ENCODE measurements at regions not wholly inside any gene's neighbourhood (a gene's known extent, or its start where the extent isn't known, plus 50 kb on each side); places are given as distances from the start of the nearest gene placed in this dataset.

GRCh38 chr7:51518646-51519045 is 202.0 kb upstream of the COBL start:
- DNase-seq (ENCODE audit: insufficient read length, low spot score) (no peak), FAIRE-seq (no peak)

- FAIRE-seq (no peak), DNase-seq (ENCODE audit: insufficient read length, low spot score) (no peak)
Measured at GRCh38 chr7:51517187-51517586, 200.6 kb upstream of the COBL start.

- no peak for DNase-seq (ENCODE audit: insufficient read length, low spot score)
- FAIRE-seq, result no peak
Measured at GRCh38 chr7:51501620-51502019, 185.0 kb upstream of the COBL start.

GRCh38 chr7:51482976-51483375 is 166.4 kb upstream of the COBL start:
- DNase-seq (ENCODE audit: insufficient read length, low spot score), result no peak

GRCh38 chr7:51481421-51481820 is 164.8 kb upstream of the COBL start:
- FAIRE-seq (no peak), DNase-seq (ENCODE audit: insufficient read length, low spot score) (no peak)

More at GRCh38 chr7:51482976-51483375, 166.4 kb upstream of the COBL start:
- FAIRE-seq, result no peak

GRCh38 chr7:51477819-51478218 is 161.2 kb upstream of the COBL start:
- FAIRE-seq (no peak), DNase-seq (ENCODE audit: insufficient read length, low spot score) (no peak)

GRCh38 chr7:51477323-51477722 is 160.7 kb upstream of the COBL start:
- no peak for DNase-seq (ENCODE audit: insufficient read length, low spot score)
- FAIRE-seq, result no peak

- no peak for DNase-seq (ENCODE audit: insufficient read length, low spot score)
- FAIRE-seq, result no peak
Measured at GRCh38 chr7:51476026-51476425, 159.4 kb upstream of the COBL start.

- FAIRE-seq, result no peak
Measured at GRCh38 chr7:51472873-51473272, 156.3 kb upstream of the COBL start.

GRCh38 chr7:51471981-51472296 is 155.3 kb upstream of the COBL start:
- DNase-seq (ENCODE audit: insufficient read length, low spot score) (no peak), FAIRE-seq (no peak)

More at GRCh38 chr7:51472873-51473272, 156.3 kb upstream of the COBL start:
- DNase-seq (ENCODE audit: insufficient read length, low spot score), result no peak

- DNase-seq (ENCODE audit: insufficient read length, low spot score), result no peak
- no peak for FAIRE-seq
Measured at GRCh38 chr7:51471210-51471980, 154.8 kb upstream of the COBL start.

- DNase-seq (ENCODE audit: insufficient read length, low spot score) (no peak), FAIRE-seq (no peak)
Measured at GRCh38 chr7:51467384-51468017, 150.9 kb upstream of the COBL start.

GRCh38 chr7:51459809-51460208 is 143.2 kb upstream of the COBL start:
- FAIRE-seq, result no peak
- no peak for DNase-seq (ENCODE audit: insufficient read length, low spot score)

- FAIRE-seq (no peak), DNase-seq (ENCODE audit: insufficient read length, low spot score) (no peak)
Measured at GRCh38 chr7:51458693-51459092, 142.1 kb upstream of the COBL start.

GRCh38 chr7:51457079-51457478 is 140.5 kb upstream of the COBL start:
- DNase-seq (ENCODE audit: insufficient read length, low spot score), result no peak
- no peak for FAIRE-seq

- FAIRE-seq (no peak), DNase-seq (ENCODE audit: insufficient read length, low spot score) (no peak)
Measured at GRCh38 chr7:51456431-51457060, 139.9 kb upstream of the COBL start.

GRCh38 chr7:51455948-51456347 is 139.3 kb upstream of the COBL start:
- FAIRE-seq, result no peak
- no peak for DNase-seq (ENCODE audit: insufficient read length, low spot score)

- FAIRE-seq, result no peak
Measured at GRCh38 chr7:51455513-51455912, 138.9 kb upstream of the COBL start.

GRCh38 chr7:51455086-51455485 is 138.5 kb upstream of the COBL start:
- DNase-seq (ENCODE audit: insufficient read length, low spot score) (no peak), FAIRE-seq (no peak)

More at GRCh38 chr7:51455513-51455912, 138.9 kb upstream of the COBL start:
- no peak for DNase-seq (ENCODE audit: insufficient read length, low spot score)

GRCh38 chr7:51452694-51453093 is 136.1 kb upstream of the COBL start:
- DNase-seq (ENCODE audit: insufficient read length, low spot score), result no peak
- FAIRE-seq, result no peak

- DNase-seq (ENCODE audit: insufficient read length, low spot score), result no peak
- no peak for FAIRE-seq
Measured at GRCh38 chr7:51451751-51452476, 135.3 kb upstream of the COBL start.
